CD14-positive monocyte (primary cell): ENCODE measurements at regions not wholly inside any gene's neighbourhood (a gene's known extent, or its start where the extent isn't known, plus 50 kb on each side); places are given as distances from the start of the nearest gene placed in this dataset.

ENCODE experiments used
- DNase-seq, 3 donors: peaks; one replicate each; pipeline ENCODE4 v3.0.0-alpha.2; 2011 to 2022
- H2AFZ ChIP-seq: 2 replicates; pipeline ENCODE4 v1.6.0; 2012; ENCODE audit warnings: mild to moderate bottlenecking, low read depth, low read length, inconsistent platforms; ENCODE audit not compliant: insufficient read depth, poor library complexity, severe bottlenecking
- H3K27ac ChIP-seq, 2 donors: 1 replicate in 1 of 2; 2 replicates in 1 of 2; pipeline ENCODE4 v1.5.1; 2012 to 2013; ENCODE audit warnings: low read length in 2 of 2, control low read depth in 1 of 2, inconsistent platforms in 1 of 2, low read depth in 1 of 2, mild to moderate bottlenecking in 1 of 2
- H3K27me3 ChIP-seq, 2 donors: one replicate each; pipeline versions ENCODE4 v1.6.0 to v1.6.1; 2011 to 2013; ENCODE audit warnings: low read length in 2 of 2; ENCODE audit not compliant: control insufficient read depth in 2 of 2, insufficient read depth in 2 of 2
- H3K36me3 ChIP-seq, 2 donors: replicated peaks in 1 of 2; 1 replicate in 1 of 2; 2 replicates in 1 of 2; pipeline versions ENCODE4 v1.5.1 to v1.6.1; 2012 to 2013; ENCODE audit warnings: low read length in 2 of 2, control low read depth in 1 of 2, inconsistent platforms in 1 of 2, mild to moderate bottlenecking in 1 of 2; ENCODE audit not compliant: insufficient read depth in 2 of 2, control insufficient read depth in 1 of 2
- H3K4me1 ChIP-seq, 2 donors: 1 replicate in 1 of 2; 2 replicates in 1 of 2; pipeline versions ENCODE4 v1.5.1 to v1.6.1; 2012 to 2013; ENCODE audit warnings: low read length in 2 of 2, control low read depth in 1 of 2, inconsistent platforms in 1 of 2, mild to moderate bottlenecking in 1 of 2, moderate library complexity in 1 of 2; ENCODE audit not compliant: insufficient read depth in 2 of 2, control insufficient read depth in 1 of 2
- H3K4me2 ChIP-seq: replicated peaks from 2 replicates; pipeline ENCODE3; 2012; ENCODE audit warnings: low read length, moderate library complexity, mild to moderate bottlenecking; ENCODE audit not compliant: poor library complexity, severe bottlenecking; ENCODE audit errors: extremely low read depth
- H3K4me3 ChIP-seq, 3 experiments: fragments of 200-600 bp in 1 of 3; sonication (generic) in 1 of 3; replicated peaks in 1 of 3; 1 replicate in 2 of 3; 2 replicates in 1 of 3; pipeline ENCODE4 v1.5.1; 2011 to 2013; ENCODE audit warnings: low read length in 3 of 3, mild to moderate bottlenecking in 3 of 3, control low read depth in 2 of 3, low read depth in 2 of 3, inconsistent platforms in 1 of 3, moderate library complexity in 1 of 3
- H3K79me2 ChIP-seq: 2 replicates; pipeline ENCODE4 v1.6.0; 2012; ENCODE audit warnings: mild to moderate bottlenecking, control low read depth, inconsistent platforms, low read length, moderate library complexity; ENCODE audit not compliant: insufficient read depth
- H3K9ac ChIP-seq: 2 replicates; pipeline ENCODE4 v1.6.0; 2017; ENCODE audit warnings: low read length, mild to moderate bottlenecking; ENCODE audit not compliant: insufficient read depth, poor library complexity, severe bottlenecking
- H3K9me3 ChIP-seq, 2 donors: replicated peaks in 1 of 2; 1 replicate in 1 of 2; 2 replicates in 1 of 2; pipeline versions ENCODE4 v1.5.1 to v1.6.1; 2012 to 2013; ENCODE audit warnings: low read length in 2 of 2, control low read depth in 1 of 2; ENCODE audit not compliant: control insufficient read depth in 1 of 2, insufficient read depth in 1 of 2
- H4K20me1 ChIP-seq: 2 replicates; pipeline ENCODE4 v1.6.0; 2012; ENCODE audit warnings: mild to moderate bottlenecking, low read length, control low read depth, moderate library complexity; ENCODE audit not compliant: insufficient read depth
- H3K27ac Mint-ChIP-seq, 7 donors: one replicate each; pipeline ENCODE4 v1.8.0; 2020; ENCODE audit warnings: mild to moderate bottlenecking in 7 of 7, mixed read lengths in 7 of 7, moderate library complexity in 6 of 7, inconsistent platforms in 2 of 7
- H3K27me3 Mint-ChIP-seq, 3 donors: one replicate each; pipeline ENCODE4 v1.8.0; 2021 to 2022; ENCODE audit warnings: low read depth in 3 of 3, mild to moderate bottlenecking in 3 of 3, mixed read lengths in 3 of 3, moderate library complexity in 3 of 3, inconsistent platforms in 1 of 3
- H3K36me3 Mint-ChIP-seq, 2 donors: one replicate each; pipeline ENCODE4 v1.8.0; 2020; ENCODE audit warnings: mixed read lengths in 2 of 2, inconsistent platforms in 1 of 2, mild to moderate bottlenecking in 1 of 2
- H3K4me1 Mint-ChIP-seq: one replicate; pipeline ENCODE4 v1.8.0; 2020; ENCODE audit warnings: mild to moderate bottlenecking, mixed read lengths
- H3K4me3 Mint-ChIP-seq, 2 donors: one replicate each; pipeline ENCODE4 v1.8.0; 2020; ENCODE audit warnings: mild to moderate bottlenecking in 2 of 2, mixed read lengths in 2 of 2, moderate library complexity in 1 of 2
- H3K9me3 Mint-ChIP-seq, 7 donors: one replicate each; pipeline ENCODE4 v1.8.0; 2020 to 2022; ENCODE audit warnings: mixed read lengths in 7 of 7, mild to moderate bottlenecking in 6 of 7, moderate library complexity in 6 of 7, inconsistent platforms in 2 of 7
- CTCF ChIP-seq: fragments of 200-600 bp; IDR thresholded peaks from one replicate; pipeline ENCODE4 v1.8.0; 2022; ENCODE audit warnings: antibody characterized with exemption, mild to moderate bottlenecking
- whole genome bisulfite sequencing: methylation state at CpG from one replicate; pipeline ENCODE4 v1.1.5; 2013; ENCODE audit warnings: missing lambda C conversion rate; ENCODE audit not compliant: insufficient coverage; 5-methylcytosine and 5-hydroxymethylcytosine counted together
- intact Hi-C, 2 donors: fragments of 100-400 bp; cut with micrococcal nuclease; formaldehyde crosslinking; loops; one replicate each; pipeline versions ENCODE4 v1.15.0 to v1.15.1; 2023

- Mint-ChIP-seq H3K27me3 (peaks cover 0 to 2% (median 1%) of the 10 kb centered on the region in 3 donors), H3K4me1 (no peaks in the 10 kb centered on the region), H3K4me3 (no peak overlapping the region), H3K9me3 (peaks cover 0 to 3% (median 0%) of the 10 kb centered on the region in 7 donors), H3K36me3 (no peaks in the 10 kb centered on the region), H3K27ac (no peak overlapping the region)
- no peaks in the 10 kb centered on the region for H3K9me3 ChIP-seq
- WGBS, result no CpG with 5 or more reads among the region's 3 CpGs
- H3K79me2 ChIP-seq, result no peaks in the 10 kb centered on the region
- H3K4me2 ChIP-seq, result no peak overlapping the region
- no peaks in the 10 kb centered on the region for H3K27me3 ChIP-seq
- no peak for DNase-seq
- intact Hi-C loops, result no loop called here
- H2AFZ ChIP-seq, result no peak overlapping the region
- H3K27ac ChIP-seq, result no peak overlapping the region
- no peaks in the 10 kb centered on the region for H4K20me1 ChIP-seq
- H3K9ac ChIP-seq, result no peak overlapping the region
- H3K4me3 ChIP-seq, result no peak overlapping the region
- H3K36me3 ChIP-seq, result no peaks in the 10 kb centered on the region
- no peak for TF ChIP-seq CTCF
- H3K4me1 ChIP-seq, result no peaks in the 10 kb centered on the region
Measured at GRCh38 chr10:9066152-9066551, 1011.7 kb downstream of the GATA3 start.

- no peaks in the 10 kb centered on the region for H4K20me1 ChIP-seq
- H3K9ac ChIP-seq, result no peak overlapping the region
- Mint-ChIP-seq H3K27me3 (peaks cover 0 to 2% (median 1%) of the 10 kb centered on the region in 3 donors), H3K36me3 (no peaks in the 10 kb centered on the region), H3K9me3 (peaks cover 0 to 3% (median 0%) of the 10 kb centered on the region in 7 donors), H3K4me1 (no peaks in the 10 kb centered on the region), H3K4me3 (no peak overlapping the region), H3K27ac (no peak overlapping the region)
- TF ChIP-seq CTCF, result no peak
- no peaks in the 10 kb centered on the region for H3K36me3 ChIP-seq
- no peaks in the 10 kb centered on the region for H3K79me2 ChIP-seq
- DNase-seq, result no peak
- intact Hi-C loops, result no loop called here
- H3K27me3 ChIP-seq, result no peaks in the 10 kb centered on the region
- H3K4me3 ChIP-seq, result no peak overlapping the region
- H3K4me2 ChIP-seq, result no peak overlapping the region
- no peak overlapping the region for H3K27ac ChIP-seq
- H3K9me3 ChIP-seq, result no peaks in the 10 kb centered on the region
- no peak overlapping the region for H2AFZ ChIP-seq
- no peaks in the 10 kb centered on the region for H3K4me1 ChIP-seq
Measured at GRCh38 chr10:9068003-9068402, 1013.5 kb downstream of the GATA3 start.
